Liver (tissue), 3 donors: ENCODE measurements at regions not wholly inside any gene's neighbourhood (a gene's known extent, or its start where the extent isn't known, plus 50 kb on each side); places are given as distances from the start of the nearest gene placed in this dataset.

Experiments used
- NR2F2 ChIP-seq: IDR thresholded peaks from 2 replicates; pipeline ENCODE4 v1.6.1; 2016; ENCODE audit warnings: antibody characterized with exemption
- TAF1 ChIP-seq: conservative IDR thresholded peaks from 2 replicates; pipeline ENCODE4 v1.6.1; 2016; ENCODE audit warnings: antibody characterized with exemption, mild to moderate bottlenecking
- YY1 ChIP-seq: IDR thresholded peaks from 2 replicates; pipeline ENCODE4 v1.6.1; 2016; ENCODE audit warnings: antibody characterized with exemption, mild to moderate bottlenecking
- TF ChIP-seq, protein P1 (sequence below): fragments of 150-350 bp; IDR thresholded peaks from 2 replicates; pipeline ENCODE4 v1.5.1; 2017; ENCODE audit warnings: improper control_type of control experiment, low read depth, low read length; ENCODE audit not compliant: missing input control
- TF ChIP-seq, protein P2 (sequence below): IDR thresholded peaks from 2 replicates; pipeline ENCODE4 v1.6.1; 2016; ENCODE audit warnings: antibody characterized with exemption, mild to moderate bottlenecking
- TF ChIP-seq, protein P3 (sequence below): IDR thresholded peaks from 2 replicates; pipeline ENCODE4 v1.6.1; 2016; ENCODE audit warnings: antibody characterized with exemption
- donor health status: healthy.
- donor health status: healthy.

DNA sequence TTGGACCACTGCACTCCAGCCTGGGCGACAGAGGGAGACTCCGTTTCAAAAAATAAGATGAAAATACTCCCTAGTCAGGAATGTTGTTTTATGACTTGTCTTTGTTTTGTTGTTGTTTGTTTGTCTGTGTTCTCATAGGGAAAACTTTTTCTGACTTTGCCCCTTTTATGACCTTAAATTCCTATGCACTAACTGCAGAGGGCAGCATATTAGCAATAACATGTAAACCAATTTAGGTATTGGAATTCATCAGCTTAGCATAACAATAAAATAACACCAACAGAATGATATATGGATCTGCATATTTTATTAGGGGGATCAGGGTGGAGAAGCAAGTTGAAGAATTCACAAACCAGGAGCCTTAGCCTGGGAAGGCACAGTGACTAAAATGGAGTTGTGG, 631.5 kb downstream of the SUCLG1 start:
- TF ChIP-seq, protein P1, sequence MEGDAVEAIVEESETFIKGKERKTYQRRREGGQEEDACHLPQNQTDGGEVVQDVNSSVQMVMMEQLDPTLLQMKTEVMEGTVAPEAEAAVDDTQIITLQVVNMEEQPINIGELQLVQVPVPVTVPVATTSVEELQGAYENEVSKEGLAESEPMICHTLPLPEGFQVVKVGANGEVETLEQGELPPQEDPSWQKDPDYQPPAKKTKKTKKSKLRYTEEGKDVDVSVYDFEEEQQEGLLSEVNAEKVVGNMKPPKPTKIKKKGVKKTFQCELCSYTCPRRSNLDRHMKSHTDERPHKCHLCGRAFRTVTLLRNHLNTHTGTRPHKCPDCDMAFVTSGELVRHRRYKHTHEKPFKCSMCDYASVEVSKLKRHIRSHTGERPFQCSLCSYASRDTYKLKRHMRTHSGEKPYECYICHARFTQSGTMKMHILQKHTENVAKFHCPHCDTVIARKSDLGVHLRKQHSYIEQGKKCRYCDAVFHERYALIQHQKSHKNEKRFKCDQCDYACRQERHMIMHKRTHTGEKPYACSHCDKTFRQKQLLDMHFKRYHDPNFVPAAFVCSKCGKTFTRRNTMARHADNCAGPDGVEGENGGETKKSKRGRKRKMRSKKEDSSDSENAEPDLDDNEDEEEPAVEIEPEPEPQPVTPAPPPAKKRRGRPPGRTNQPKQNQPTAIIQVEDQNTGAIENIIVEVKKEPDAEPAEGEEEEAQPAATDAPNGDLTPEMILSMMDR: no peak
- TF ChIP-seq, protein P2, sequence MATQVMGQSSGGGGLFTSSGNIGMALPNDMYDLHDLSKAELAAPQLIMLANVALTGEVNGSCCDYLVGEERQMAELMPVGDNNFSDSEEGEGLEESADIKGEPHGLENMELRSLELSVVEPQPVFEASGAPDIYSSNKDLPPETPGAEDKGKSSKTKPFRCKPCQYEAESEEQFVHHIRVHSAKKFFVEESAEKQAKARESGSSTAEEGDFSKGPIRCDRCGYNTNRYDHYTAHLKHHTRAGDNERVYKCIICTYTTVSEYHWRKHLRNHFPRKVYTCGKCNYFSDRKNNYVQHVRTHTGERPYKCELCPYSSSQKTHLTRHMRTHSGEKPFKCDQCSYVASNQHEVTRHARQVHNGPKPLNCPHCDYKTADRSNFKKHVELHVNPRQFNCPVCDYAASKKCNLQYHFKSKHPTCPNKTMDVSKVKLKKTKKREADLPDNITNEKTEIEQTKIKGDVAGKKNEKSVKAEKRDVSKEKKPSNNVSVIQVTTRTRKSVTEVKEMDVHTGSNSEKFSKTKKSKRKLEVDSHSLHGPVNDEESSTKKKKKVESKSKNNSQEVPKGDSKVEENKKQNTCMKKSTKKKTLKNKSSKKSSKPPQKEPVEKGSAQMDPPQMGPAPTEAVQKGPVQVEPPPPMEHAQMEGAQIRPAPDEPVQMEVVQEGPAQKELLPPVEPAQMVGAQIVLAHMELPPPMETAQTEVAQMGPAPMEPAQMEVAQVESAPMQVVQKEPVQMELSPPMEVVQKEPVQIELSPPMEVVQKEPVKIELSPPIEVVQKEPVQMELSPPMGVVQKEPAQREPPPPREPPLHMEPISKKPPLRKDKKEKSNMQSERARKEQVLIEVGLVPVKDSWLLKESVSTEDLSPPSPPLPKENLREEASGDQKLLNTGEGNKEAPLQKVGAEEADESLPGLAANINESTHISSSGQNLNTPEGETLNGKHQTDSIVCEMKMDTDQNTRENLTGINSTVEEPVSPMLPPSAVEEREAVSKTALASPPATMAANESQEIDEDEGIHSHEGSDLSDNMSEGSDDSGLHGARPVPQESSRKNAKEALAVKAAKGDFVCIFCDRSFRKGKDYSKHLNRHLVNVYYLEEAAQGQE: no peak
- TF ChIP-seq NR2F2: no peak
- no peak for TF ChIP-seq YY1
- TF ChIP-seq, protein P3, sequence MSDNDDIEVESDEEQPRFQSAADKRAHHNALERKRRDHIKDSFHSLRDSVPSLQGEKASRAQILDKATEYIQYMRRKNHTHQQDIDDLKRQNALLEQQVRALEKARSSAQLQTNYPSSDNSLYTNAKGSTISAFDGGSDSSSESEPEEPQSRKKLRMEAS: no peak
- TF ChIP-seq TAF1: no peak
